Tibial nerve (tissue), 4 donors: ENCODE measurements at regions not wholly inside any gene's neighbourhood (a gene's known extent, or its start where the extent isn't known, plus 50 kb on each side); places are given as distances from the start of the nearest gene placed in this dataset.

Source experiments
- DNase-seq, 2 donors: peaks; one replicate each; pipeline ENCODE4 v3.0.0-alpha.2; 2019; ENCODE audit warnings: low spot score in 2 of 2
- H3K27ac ChIP-seq, 4 donors: fragments of 200-600 bp; sonication (generic) in 3 of 4; one replicate each; pipeline ENCODE4 v1.5.1; 2017 to 2019; ENCODE audit warnings: mild to moderate bottlenecking in 1 of 4
- H3K27me3 ChIP-seq, 2 donors: fragments of 200-600 bp; sonication (generic) in 1 of 2; one replicate each; pipeline versions ENCODE4 v1.5.1 to v1.6.0; 2017 to 2019
- H3K36me3 ChIP-seq, 3 donors: fragments of 200-600 bp; sonication (generic); one replicate each; pipeline ENCODE4 v1.5.1; 2018 to 2019
- H3K4me1 ChIP-seq, 4 donors: fragments of 200-600 bp; sonication (generic) in 3 of 4; one replicate each; pipeline ENCODE4 v1.5.1; 2017 to 2019
- H3K4me3 ChIP-seq, 4 donors: fragments of 200-600 bp; sonication (generic) in 3 of 4; one replicate each; pipeline ENCODE4 v1.5.1; 2017 to 2019; ENCODE audit warnings: mild to moderate bottlenecking in 1 of 4, moderate library complexity in 1 of 4
- H3K9me3 ChIP-seq, 4 donors: fragments of 200-600 bp; sonication (generic) in 3 of 4; one replicate each; pipeline ENCODE4 v1.5.1; 2017 to 2019
- EP300 ChIP-seq, 2 donors: sonication (generic); formaldehyde crosslinking; IDR thresholded peaks; one replicate each; pipeline ENCODE4 v1.6.1; 2017; ENCODE audit warnings: antibody characterized with exemption in 2 of 2, mild to moderate bottlenecking in 1 of 2
- POLR2A ChIP-seq, 2 donors: fragments of 450-650 bp; IDR thresholded peaks; one replicate each; pipeline ENCODE4 v1.6.1; 2017; ENCODE audit warnings: antibody characterized with exemption in 2 of 2, mild to moderate bottlenecking in 2 of 2, moderate library complexity in 2 of 2
- WGBS, 2 donors: methylation state at CpG; one replicate each; pipeline ENCODE4 v1.1.5; 2018; 5-methylcytosine and 5-hydroxymethylcytosine counted together
- TF ChIP-seq, protein P1 (sequence below), 5 experiments: fragments of 200-600 bp in 3 of 5; fragments of 450-650 bp in 2 of 5; sonication (generic) in 3 of 5; IDR thresholded peaks; one replicate each; pipeline ENCODE4 v1.5.1; 2016 to 2019; ENCODE audit warnings: antibody characterized with exemption in 5 of 5, mild to moderate bottlenecking in 3 of 5, moderate library complexity in 2 of 5

DNA sequence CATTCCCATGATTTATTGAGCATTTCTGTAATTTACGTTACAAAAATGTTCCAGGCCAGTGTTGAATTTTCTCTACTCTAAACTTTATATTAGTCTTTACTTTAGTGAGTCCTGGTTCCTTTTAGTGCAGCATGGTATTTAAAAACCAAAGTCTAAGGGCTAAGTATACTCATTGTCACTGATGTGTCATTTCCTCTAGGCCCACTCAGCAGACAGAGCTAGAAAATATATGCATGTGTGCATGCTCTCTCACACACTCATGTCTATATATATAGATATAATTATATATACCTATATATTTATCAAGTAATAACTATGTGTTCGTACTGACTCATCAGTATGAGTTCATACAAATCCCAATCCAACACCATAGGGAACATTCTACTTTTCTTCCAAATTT lies 132.5 kb upstream of the SLC8A1 start:
- TF ChIP-seq, protein P1, sequence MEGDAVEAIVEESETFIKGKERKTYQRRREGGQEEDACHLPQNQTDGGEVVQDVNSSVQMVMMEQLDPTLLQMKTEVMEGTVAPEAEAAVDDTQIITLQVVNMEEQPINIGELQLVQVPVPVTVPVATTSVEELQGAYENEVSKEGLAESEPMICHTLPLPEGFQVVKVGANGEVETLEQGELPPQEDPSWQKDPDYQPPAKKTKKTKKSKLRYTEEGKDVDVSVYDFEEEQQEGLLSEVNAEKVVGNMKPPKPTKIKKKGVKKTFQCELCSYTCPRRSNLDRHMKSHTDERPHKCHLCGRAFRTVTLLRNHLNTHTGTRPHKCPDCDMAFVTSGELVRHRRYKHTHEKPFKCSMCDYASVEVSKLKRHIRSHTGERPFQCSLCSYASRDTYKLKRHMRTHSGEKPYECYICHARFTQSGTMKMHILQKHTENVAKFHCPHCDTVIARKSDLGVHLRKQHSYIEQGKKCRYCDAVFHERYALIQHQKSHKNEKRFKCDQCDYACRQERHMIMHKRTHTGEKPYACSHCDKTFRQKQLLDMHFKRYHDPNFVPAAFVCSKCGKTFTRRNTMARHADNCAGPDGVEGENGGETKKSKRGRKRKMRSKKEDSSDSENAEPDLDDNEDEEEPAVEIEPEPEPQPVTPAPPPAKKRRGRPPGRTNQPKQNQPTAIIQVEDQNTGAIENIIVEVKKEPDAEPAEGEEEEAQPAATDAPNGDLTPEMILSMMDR (IDR thresholded peaks at IDR 0.05) = no peak
- TF ChIP-seq EP300 (IDR thresholded peaks at IDR 0.05) (no peak), POLR2A (IDR thresholded peaks at IDR 0.05) (no peak)
- Histone ChIP-seq H3K4me3 (no peak overlapping the region), H3K9me3 (no peaks in the 10 kb centered on the region), H3K4me1 (no peaks in the 10 kb centered on the region), H3K36me3 (no peaks in the 10 kb centered on the region), H3K27me3 (no peaks in the 10 kb centered on the region), H3K27ac (no peak overlapping the region)
- no peak for DNase-seq
- WGBS, 2 donors = 90 to 96% methylated on average over 2 of the region's 2 CpGs

DNA sequence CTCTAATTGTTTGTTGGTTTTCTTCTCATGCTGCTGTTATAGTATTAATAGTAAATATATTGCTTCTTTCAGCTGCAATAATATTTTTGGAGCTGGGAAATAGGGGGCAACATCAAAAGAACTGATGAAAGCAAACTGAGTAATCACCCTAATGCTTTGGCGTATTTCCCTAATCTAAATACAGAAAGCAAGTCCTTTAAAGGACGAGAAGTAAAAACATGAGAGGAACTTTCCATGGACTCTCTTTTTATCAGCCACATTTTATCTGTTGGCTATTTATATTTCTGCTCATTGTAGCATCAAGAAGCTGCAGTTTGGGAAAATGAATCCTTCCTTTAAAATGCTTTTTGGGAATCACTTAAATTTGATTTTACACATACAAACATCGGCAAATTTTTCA lies 139.9 kb upstream of the SLC8A1 start:
- Histone ChIP-seq H3K4me3 (no peak overlapping the region), H3K4me1 (no peaks in the 10 kb centered on the region), H3K27ac (no peak overlapping the region), H3K9me3 (no peaks in the 10 kb centered on the region), H3K36me3 (no peaks in the 10 kb centered on the region), H3K27me3 (no peaks in the 10 kb centered on the region)
- 54 to 68% methylated on average over 3 of the region's 3 CpGs for WGBS, 2 donors
- DNase-seq = no peak
- no peak for TF ChIP-seq POLR2A (IDR thresholded peaks at IDR 0.05)
- TF ChIP-seq, protein P1 (IDR thresholded peaks at IDR 0.05) = no peak
- TF ChIP-seq EP300 (IDR thresholded peaks at IDR 0.05) = no peak

DNA sequence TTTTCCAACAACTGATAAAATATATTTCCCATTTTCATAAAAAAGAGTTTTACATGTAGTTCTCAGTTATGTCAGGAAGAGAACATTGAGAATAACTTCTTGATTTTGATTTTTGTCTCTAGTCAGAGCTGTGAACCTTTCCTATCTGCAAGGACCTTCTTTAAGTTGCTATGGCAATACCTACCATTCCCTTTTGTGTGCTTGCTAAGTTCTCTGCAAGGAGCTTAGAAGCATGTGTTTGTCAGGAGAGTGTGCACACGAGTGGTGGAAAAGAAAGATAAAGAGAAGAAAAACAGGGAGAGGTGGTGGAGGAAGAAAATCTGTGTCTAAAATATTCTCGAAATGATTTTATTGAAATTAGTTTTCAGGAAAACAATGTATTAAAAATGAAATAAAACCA lies 140.3 kb upstream of the SLC8A1 start:
- H3K36me3 ChIP-seq = no peaks in the 10 kb centered on the region
- TF ChIP-seq, protein P1 (IDR thresholded peaks at IDR 0.05) = no peak
- TF ChIP-seq EP300 (IDR thresholded peaks at IDR 0.05) (no peak), POLR2A (IDR thresholded peaks at IDR 0.05) (no peak)
- WGBS, 2 donors = 54 to 61% methylated on average over 2 of the region's 2 CpGs
- H3K27me3 ChIP-seq = no peaks in the 10 kb centered on the region
- no peaks in the 10 kb centered on the region for H3K9me3 ChIP-seq
- no peak for DNase-seq
- H3K4me3 ChIP-seq = no peak overlapping the region
- H3K27ac ChIP-seq = no peak overlapping the region
- H3K4me1 ChIP-seq = no peaks in the 10 kb centered on the region

DNA sequence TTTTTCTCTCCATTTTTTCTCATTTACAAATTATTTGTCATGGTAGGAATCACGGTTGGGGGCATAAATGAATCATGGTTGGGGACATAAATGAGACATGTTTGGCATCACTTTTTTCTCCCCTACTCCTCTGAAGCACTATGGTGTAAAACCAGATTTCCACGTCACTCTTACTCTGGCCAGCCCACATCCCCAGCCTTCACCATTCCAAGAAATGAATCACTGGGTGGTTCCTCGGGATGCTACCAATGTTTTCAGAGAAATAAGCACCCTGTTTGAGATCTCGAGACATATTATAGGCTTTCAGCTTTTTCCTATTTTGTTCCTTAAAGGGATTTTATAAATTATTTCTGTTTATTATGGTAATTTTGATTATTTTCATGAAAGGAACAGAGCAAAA lies 155.0 kb upstream of the SLC8A1 start:
- TF ChIP-seq, protein P1 (IDR thresholded peaks at IDR 0.05) = no peak
- TF ChIP-seq POLR2A (IDR thresholded peaks at IDR 0.05) (no peak), EP300 (IDR thresholded peaks at IDR 0.05) (no peak)
- no peak overlapping the region for H3K27ac ChIP-seq
- 86 to 88% methylated on average over 4 of the region's 4 CpGs for WGBS, 2 donors
- DNase-seq = no peak
- no peaks in the 10 kb centered on the region for H3K4me1 ChIP-seq
- H3K27me3 ChIP-seq = no peaks in the 10 kb centered on the region
- H3K9me3 ChIP-seq = peaks cover 0 to 14% (median 0%) of the 10 kb centered on the region in 4 donors
- H3K36me3 ChIP-seq = no peaks in the 10 kb centered on the region
- no peak overlapping the region for H3K4me3 ChIP-seq

DNA sequence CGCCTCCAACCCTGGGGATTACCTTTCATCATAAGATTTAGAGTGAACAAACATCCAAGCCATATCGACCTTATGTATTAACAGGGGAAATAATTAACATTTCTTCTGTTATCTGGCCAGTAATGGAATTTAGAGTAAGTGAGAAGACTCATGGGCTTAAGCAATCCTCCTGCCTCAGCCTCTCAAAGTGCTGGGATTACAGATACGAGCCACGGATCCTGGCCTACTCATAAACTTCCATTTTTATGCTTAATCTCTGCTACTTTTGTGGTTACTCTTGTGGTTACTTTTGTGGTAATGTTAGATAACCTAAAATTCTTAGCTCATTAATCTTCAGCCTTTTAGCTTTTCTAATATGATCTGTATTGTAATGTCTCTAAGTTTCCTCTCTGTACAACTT lies 159.3 kb upstream of the SLC8A1 start:
- H3K36me3 ChIP-seq = no peaks in the 10 kb centered on the region
- H3K27me3 ChIP-seq = no peaks in the 10 kb centered on the region
- no peak overlapping the region for H3K27ac ChIP-seq
- TF ChIP-seq, protein P1 (IDR thresholded peaks at IDR 0.05) = no peak
- TF ChIP-seq POLR2A (IDR thresholded peaks at IDR 0.05) (no peak), EP300 (IDR thresholded peaks at IDR 0.05) (no peak)
- H3K9me3 ChIP-seq = peaks cover 0 to 14% (median 0%) of the 10 kb centered on the region in 4 donors
- no peak for DNase-seq
- no peak overlapping the region for H3K4me3 ChIP-seq
- H3K4me1 ChIP-seq = no peaks in the 10 kb centered on the region
- WGBS, 2 donors = 82 to 83% methylated on average over 4 of the region's 4 CpGs
